ENCODE measurements at regions not wholly inside any gene's neighbourhood (a gene's known extent, or its start where the extent isn't known, plus 50 kb on each side); places are given as distances from the start of the nearest gene placed in this dataset.

GRCh38 chrX:63284659-63285058, 66.5 kb downstream of the SPIN4 start:
- no peak for TF ChIP-seq POLR2AphosphoS5 (IDR thresholded peaks at IDR 0.05; ENCODE audit: borderline replicate concordance, low read depth, low read length)
- TF ChIP-seq EZH2 (IDR thresholded peaks at IDR 0.05), result no peak

All from SK-N-MC (cell line).